NT2/D1 (cell line): ENCODE measurements at regions not wholly inside any gene's neighbourhood (a gene's known extent, or its start where the extent isn't known, plus 50 kb on each side); places are given as distances from the start of the nearest gene placed in this dataset.

Experiments used
- YY1 ChIP-seq: IDR thresholded peaks from 2 replicates; pipeline ENCODE4 v1.6.1; 2011; ENCODE audit not compliant: insufficient read length, insufficient read depth
- ZNF274 ChIP-seq: IDR thresholded peaks from 2 replicates; pipeline ENCODE4 v1.6.1; 2011; ENCODE audit warnings: mild to moderate bottlenecking, low read depth, low read length

DNA sequence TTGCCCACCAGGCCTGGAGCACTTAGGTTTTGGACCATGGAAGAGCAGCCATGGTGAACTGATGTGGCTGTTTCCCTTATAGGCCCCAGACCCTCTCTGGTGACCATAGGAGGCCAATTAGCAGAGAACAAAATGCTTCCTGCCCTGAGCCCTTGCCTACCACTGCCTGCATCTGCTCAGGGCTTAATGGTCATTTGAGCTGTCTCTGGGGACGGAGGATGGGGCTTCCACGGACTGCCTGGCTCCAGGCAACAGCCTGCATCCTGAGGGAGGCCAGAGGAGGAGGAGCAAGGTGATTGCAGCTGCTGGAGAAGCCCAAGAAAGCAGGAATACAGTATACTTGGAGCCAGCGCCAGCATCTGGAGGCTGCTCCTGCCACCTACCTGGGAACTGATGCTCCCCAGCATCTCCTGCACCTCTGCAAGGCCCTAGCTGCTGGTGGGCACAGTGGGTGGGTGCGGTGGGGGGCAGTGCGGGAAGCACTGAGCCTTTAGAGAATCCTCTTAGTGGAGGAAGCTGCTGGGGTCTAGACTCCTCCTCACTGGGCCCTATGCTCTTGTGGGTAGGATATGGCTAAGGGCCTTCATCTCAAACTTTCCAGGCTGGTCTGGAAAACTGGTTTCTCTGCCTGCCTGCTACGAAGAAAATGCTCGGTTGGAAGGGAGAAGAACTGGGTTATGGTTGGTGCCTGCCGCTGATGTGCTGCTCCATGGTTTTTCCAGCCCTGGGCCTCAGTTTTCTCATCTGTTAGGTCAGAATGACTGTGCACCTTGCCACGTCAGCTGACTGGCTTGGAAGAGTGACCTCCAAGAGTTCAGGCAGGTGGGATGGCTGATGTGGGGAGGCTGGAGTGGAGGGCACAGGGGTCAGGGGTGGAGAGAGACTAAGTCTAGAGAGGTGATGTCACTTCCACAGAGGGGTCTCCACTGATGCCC, 158.8 kb upstream of the PJA1 start:
- TF ChIP-seq ZNF274, result no peak
- no peak for TF ChIP-seq YY1
